ENCODE measurements at regions not wholly inside any gene's neighbourhood (a gene's known extent, or its start where the extent isn't known, plus 50 kb on each side); places are given as distances from the start of the nearest gene placed in this dataset.

- no peak for DNase-seq
Measured at GRCh38 chr14:65225299-65226159, 123.2 kb upstream of the MAX start.

GRCh38 chr14:65226824-65227604 lies 124.7 kb upstream of the MAX start:
- peak; percentile 24 for DNase-seq

- no peak for DNase-seq
Measured at GRCh38 chr14:65228436-65228835, 126.1 kb upstream of the MAX start.

- no peak for DNase-seq
Measured at GRCh38 chr14:65228956-65229747, 126.8 kb upstream of the MAX start.

GRCh38 chr14:65229748-65230728 lies 127.7 kb upstream of the MAX start:
- DNase-seq = peak; percentile 76

- DNase-seq = no peak
Measured at GRCh38 chr14:65231286-65231980, 129.1 kb upstream of the MAX start.

GRCh38 chr14:65234752-65235361 lies 132.5 kb upstream of the MAX start:
- no peak for DNase-seq

- DNase-seq = no peak
Measured at GRCh38 chr14:65237023-65237814, 134.9 kb upstream of the MAX start.

GRCh38 chr14:65237941-65238340 lies 135.6 kb upstream of the MAX start:
- DNase-seq = no peak

- no peak for DNase-seq
Measured at GRCh38 chr14:65238456-65238855, 136.1 kb upstream of the MAX start.

GRCh38 chr14:65239143-65239937 lies 137.0 kb upstream of the MAX start:
- no peak for DNase-seq

GRCh38 chr14:65239938-65240296 lies 137.6 kb upstream of the MAX start:
- no peak for DNase-seq

GRCh38 chr14:65241125-65241752 lies 138.9 kb upstream of the MAX start:
- no peak for DNase-seq

- no peak for DNase-seq
Measured at GRCh38 chr14:65242732-65243134, 140.4 kb upstream of the MAX start.

- DNase-seq = no peak
Measured at GRCh38 chr14:65243766-65244442, 141.6 kb upstream of the MAX start.

- no peak for DNase-seq
Measured at GRCh38 chr14:65249471-65250161, 147.3 kb upstream of the MAX start.

GRCh38 chr14:65250162-65250495 lies 147.8 kb upstream of the MAX start:
- DNase-seq = no peak

- DNase-seq = no peak
Measured at GRCh38 chr14:65251213-65251612, 148.9 kb upstream of the MAX start.

Measured in COR-L47 (cell line).